HG03196 (cell line): ENCODE measurements at regions not wholly inside any gene's neighbourhood (a gene's known extent, or its start where the extent isn't known, plus 50 kb on each side); places are given as distances from the start of the nearest gene placed in this dataset.

ENCODE experiments used
- ATAC-seq: cut with Tn5 transposase; IDR thresholded peaks from one replicate; pipeline ENCODE4 v1.9.1; 2021; ENCODE audit not compliant: unreplicated experiment

DNA sequence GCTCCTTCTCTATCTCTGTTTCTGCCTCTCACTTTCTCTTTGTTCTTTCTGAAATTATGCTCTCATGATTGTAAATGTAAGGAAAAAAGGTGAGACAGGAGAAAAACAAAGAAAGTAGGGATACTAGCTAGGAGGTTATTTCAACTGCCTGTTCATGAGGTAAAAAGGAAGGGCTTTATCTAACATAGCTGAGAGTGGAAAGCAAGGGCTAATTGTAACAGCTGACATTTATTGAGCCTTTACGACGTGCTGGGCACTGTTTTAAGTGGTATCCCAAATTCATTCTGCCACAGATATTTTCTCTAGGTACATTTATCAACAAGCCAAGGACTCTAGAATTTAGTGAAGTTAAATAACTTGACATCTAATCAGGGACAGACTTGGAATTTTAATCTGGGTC, 133.1 kb upstream of the GNPDA2 start:
- no peak for ATAC-seq

DNA sequence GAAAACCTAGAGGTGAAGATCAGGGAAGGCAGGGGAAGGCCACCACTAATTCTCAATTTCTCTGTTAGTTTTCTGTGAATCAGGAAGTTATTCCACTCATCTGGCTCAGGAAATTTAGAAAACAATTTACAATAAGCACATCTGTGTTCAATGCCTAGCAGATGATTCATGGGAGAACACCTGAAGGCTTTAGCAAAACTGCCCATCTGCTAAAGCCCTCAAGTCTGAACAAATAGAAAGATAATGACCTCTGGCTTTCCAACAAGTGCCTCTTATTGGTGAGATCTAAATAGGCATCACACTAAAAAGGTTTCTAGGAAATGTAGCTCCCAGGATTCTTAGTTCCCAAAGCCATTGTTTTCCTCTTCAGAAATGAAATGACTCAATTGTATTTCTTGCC, 122.1 kb upstream of the GNPDA2 start:
- ATAC-seq, result no peak

DNA sequence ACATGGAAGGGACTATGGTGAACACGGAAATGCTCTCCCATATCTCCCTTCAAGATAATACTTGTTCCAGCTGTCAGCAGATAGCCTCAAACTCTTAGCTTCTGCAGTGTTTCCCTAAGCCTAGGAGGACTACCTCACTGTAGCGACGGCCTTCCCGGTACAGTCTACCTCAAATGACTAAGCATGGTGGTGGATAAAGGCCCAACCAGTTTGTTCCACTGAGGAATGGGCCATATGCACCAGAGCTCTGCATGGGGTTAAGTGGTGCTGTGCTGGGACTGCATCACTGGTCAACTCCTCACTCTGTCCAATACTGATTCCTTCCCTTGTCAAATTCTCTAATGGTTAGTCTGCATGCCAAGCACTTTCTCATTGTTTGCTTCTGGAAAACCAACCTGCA, 119.6 kb upstream of the GNPDA2 start:
- no peak for ATAC-seq

DNA sequence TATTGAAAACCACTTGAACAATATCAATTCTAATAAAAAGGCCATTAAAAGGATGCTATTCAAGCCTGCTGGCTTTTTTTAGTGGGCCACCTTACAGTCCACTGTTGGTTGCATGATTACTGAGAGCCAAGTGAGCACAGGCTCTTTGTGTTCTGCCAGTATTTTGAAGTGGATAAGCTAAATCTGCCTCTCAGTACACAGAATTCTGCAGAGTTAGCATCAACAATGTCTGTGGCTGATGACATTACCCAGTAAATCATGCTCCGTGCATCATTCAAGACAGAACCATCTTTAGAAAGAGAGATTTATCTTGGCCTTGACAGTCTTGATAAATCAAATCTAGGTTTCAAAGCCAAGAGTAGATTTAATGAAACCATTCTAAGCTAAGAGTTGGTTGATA, 119.0 kb upstream of the GNPDA2 start:
- no peak for ATAC-seq

DNA sequence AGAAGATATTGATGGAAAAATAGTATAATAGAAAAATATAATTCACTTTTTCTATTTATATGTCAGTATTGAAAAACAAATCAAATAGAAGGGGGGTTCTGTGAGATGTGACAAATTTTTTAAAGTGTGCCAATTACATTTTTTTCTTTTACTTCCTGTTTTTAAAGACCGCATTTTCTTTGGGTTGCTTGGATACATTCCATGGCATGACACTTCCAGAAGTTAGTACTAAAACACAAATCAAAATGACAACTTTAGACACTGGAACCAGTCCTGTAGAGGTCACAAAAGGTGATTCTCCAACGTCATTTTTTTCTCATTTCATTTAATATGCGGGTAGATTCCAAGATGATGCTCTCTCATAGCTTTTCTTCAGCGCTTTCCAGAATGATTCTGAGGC, 116.2 kb upstream of the GNPDA2 start:
- no peak for ATAC-seq

DNA sequence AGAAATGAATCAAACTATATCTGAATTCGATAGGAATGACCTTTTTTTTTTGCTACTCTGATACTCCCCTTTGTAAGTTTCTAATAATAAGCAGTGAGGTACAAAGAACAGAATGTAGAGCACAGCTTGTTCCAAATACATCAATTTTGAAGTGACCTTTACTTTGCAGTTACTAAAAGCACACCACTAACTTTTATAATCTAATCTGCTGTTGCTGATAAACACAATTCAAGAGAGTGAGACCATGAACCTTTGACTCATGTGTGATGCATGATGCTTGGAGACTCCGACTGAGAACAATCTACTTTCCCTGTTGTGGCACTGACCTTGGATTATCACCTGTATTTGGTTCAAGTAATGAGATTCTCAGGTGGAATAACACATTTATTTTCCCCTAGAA, 91.6 kb upstream of the GNPDA2 start:
- no peak for ATAC-seq

DNA sequence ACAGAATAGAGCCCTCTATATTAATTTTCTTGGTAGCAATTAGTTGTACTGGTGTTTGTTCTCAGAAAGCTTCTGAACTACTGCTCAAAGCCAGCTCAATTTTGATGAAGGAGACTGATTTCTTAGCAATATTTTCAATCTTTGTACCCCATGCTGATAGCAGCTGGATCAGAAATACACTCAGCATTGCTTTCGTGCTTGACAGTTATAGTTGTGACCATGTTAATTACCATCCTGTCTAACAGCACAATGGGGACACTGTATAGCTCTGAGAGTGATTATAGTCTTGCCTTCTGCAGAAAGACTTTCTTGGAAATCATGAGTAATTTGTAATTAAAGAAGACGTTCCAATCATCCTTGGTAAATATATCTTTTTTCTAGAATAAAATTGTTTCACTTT, 79.7 kb upstream of the GNPDA2 start:
- no peak for ATAC-seq

DNA sequence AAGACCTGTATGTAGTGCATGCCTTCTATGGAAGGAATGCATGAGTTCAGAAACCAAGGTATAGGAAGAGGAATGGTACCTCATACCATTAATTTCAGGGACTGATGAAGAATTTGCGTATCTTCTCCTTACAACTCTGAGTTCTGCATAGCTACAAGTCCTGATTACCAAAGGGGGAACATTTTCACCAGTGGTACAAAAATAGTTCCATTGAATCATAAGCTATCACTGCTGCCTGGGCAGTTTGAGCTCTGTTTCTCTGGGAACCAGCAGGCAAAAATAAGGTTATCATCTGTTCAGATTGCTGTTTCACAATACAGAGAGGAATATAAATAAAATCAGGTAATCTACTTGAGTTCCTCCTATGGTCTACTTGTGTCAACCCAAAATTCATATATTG, 77.9 kb upstream of the GNPDA2 start:
- no peak for ATAC-seq

DNA sequence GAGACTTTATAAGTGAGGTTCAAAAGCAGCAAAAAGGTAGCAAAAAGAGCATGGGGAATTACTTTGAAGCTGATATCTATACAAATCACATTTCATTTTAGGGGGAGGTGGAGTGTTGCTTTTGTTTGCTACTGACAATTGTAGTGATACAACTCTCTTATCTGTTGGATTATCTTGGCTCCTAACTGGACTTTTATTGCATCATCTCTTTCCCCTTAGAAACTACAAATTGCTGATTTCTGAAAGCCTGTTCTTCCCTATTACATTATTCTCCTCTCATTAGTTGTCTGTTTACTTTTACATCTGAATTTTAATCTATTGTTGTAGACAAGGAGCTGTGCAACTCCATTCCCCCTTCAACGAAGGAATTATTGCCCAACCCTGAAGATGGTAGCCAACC, 75.0 kb upstream of the GNPDA2 start:
- no peak for ATAC-seq

DNA sequence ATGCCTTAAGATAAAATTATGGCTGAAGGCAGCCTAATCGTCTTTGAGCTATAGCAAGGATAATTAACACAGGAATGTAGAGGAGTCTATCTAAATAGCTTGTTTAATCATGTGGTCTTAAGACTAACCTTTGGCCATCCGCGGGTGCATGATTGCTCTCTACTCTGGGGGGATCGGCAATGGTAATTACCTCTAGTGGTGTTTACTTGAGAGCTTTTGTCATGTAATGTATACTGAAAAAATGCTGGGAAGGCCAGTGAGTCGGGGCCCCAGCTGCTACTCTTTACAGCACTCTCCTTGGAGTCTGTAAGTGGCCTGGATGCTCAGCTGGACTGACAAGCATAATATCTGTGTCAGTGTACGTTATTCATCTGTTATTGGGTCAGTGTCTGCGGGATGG, 65.5 kb upstream of the GNPDA2 start:
- no peak for ATAC-seq

DNA sequence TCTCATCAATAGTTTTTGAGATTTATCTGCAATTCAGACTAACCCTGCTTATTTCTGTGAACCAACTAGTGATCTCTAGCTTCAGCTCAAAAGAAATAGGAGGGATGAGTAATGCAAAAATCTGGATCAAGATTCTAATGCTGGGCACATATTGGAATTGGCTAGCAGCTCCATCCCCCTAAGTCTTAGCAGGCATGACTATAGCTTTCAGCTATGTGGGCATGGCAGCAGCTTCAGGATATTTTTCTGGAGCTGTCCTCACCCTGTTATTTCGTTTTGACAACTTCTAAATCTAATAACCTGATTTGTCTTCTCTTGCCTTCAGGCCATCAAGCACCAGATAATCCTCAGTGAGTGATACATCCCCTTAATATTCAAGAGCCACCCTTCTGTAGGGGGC, 50.8 kb upstream of the GNPDA2 start:
- ATAC-seq, result no peak
